ENCODE measurements at regions not wholly inside any gene's neighbourhood (a gene's known extent, or its start where the extent isn't known, plus 50 kb on each side); places are given as distances from the start of the nearest gene placed in this dataset.

- Mint-ChIP-seq H3K27ac (no peak overlapping the region), H3K4me3 (no peak overlapping the region), H3K9me3 (no peaks in the 10 kb centered on the region), H3K36me3 (no peaks in the 10 kb centered on the region), H3K27me3 (ENCODE audit: low read depth in 2 of 2) (peaks cover 0 to 10% of the 10 kb centered on the region in 2 donors), H3K4me1 (peaks cover 0 to 6% of the 10 kb centered on the region in 2 donors)
- no peaks in the 10 kb centered on the region for H3K9me3 ChIP-seq (ENCODE audit: control insufficient read depth, insufficient read depth, low read length)
- intact Hi-C loops (cut with micrococcal nuclease): no loop called here
- H3K27me3 ChIP-seq (ENCODE audit: control insufficient read depth, insufficient read depth, low read length): peaks cover 4% of the 10 kb centered on the region
- no peaks in the 10 kb centered on the region for H3K36me3 ChIP-seq (ENCODE audit: control insufficient read depth, insufficient read depth, low read length)
- ATAC-seq (no peak), DNase-seq (no peak)
- H3K4me1 ChIP-seq (ENCODE audit: control insufficient read depth, insufficient read depth, low read length): peaks cover 8% of the 10 kb centered on the region
- 89% methylated on average over 30 of the region's 30 CpGs for WGBS (ENCODE audit: insufficient coverage)
- H3K27ac ChIP-seq (ENCODE audit: low read length): no peak overlapping the region
- TF ChIP-seq CTCF (IDR thresholded peaks at IDR 0.05): no peak
- H3K4me3 ChIP-seq (ENCODE audit: low read length): no peak overlapping the region
Measured at GRCh38 chr22:48563118-48563965, 1264.3 kb downstream of the BRD1 start.

GRCh38 chr22:48561676-48562075, 1266.0 kb downstream of the BRD1 start:
- no peak overlapping the region for H3K4me3 Mint-ChIP-seq
- intact Hi-C loops (cut with micrococcal nuclease): no loop called here
- H3K4me3 ChIP-seq (ENCODE audit: low read length): no peak overlapping the region
- no peaks in the 10 kb centered on the region for H3K9me3 Mint-ChIP-seq
- H3K36me3 Mint-ChIP-seq: no peaks in the 10 kb centered on the region
- DNase-seq: no peak
- H3K27ac ChIP-seq (ENCODE audit: low read length): no peak overlapping the region
- peaks cover 0 to under 1% of the 10 kb centered on the region in 2 donors for H3K27me3 Mint-ChIP-seq (ENCODE audit: low read depth in 2 of 2)
- no peaks in the 10 kb centered on the region for H3K36me3 ChIP-seq (ENCODE audit: control insufficient read depth, insufficient read depth, low read length)
- TF ChIP-seq CTCF (IDR thresholded peaks at IDR 0.05): no peak
- no peaks in the 10 kb centered on the region for H3K4me1 Mint-ChIP-seq
- no peaks in the 10 kb centered on the region for H3K27me3 ChIP-seq (ENCODE audit: control insufficient read depth, insufficient read depth, low read length)
- H3K27ac Mint-ChIP-seq: no peak overlapping the region
- peaks cover 2% of the 10 kb centered on the region for H3K4me1 ChIP-seq (ENCODE audit: control insufficient read depth, insufficient read depth, low read length)
- ATAC-seq: no peak
- no peaks in the 10 kb centered on the region for H3K9me3 ChIP-seq (ENCODE audit: control insufficient read depth, insufficient read depth, low read length)
- whole genome bisulfite sequencing (ENCODE audit: insufficient coverage): 91% methylated on average over 16 of the region's 16 CpGs

DNA sequence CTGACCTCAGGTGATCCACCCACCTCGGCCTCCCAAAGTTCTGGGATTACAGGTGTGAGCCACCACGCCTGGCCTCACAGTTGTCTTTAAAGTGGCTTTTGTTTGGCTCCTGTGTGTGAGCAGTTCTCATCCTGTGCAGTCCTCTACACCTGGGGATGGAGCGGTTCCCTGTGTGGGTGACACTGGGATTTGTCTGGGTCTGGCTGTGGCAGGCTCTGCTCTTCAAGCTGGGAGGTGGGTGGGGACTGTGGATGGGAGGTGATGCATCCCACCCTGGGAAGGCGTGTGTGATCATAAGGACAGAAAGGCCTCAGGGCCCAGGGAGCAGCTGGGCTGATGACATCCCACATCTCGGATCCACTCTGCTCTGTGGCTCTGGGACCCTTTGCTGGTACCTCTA, 1266.8 kb downstream of the BRD1 start:
- no peak for DNase-seq
- H3K4me1 ChIP-seq (ENCODE audit: control insufficient read depth, insufficient read depth, low read length): no peaks in the 10 kb centered on the region
- Mint-ChIP-seq H3K4me1 (no peaks in the 10 kb centered on the region), H3K9me3 (no peaks in the 10 kb centered on the region), H3K27ac (no peak overlapping the region), H3K4me3 (no peak overlapping the region), H3K36me3 (no peaks in the 10 kb centered on the region), H3K27me3 (ENCODE audit: low read depth in 2 of 2) (no peaks in the 10 kb centered on the region)
- H3K27ac ChIP-seq (ENCODE audit: low read length): no peak overlapping the region
- no peak overlapping the region for H3K4me3 ChIP-seq (ENCODE audit: low read length)
- H3K9me3 ChIP-seq (ENCODE audit: control insufficient read depth, insufficient read depth, low read length): no peaks in the 10 kb centered on the region
- intact Hi-C loops (cut with micrococcal nuclease): no loop called here
- no peaks in the 10 kb centered on the region for H3K36me3 ChIP-seq (ENCODE audit: control insufficient read depth, insufficient read depth, low read length)
- no peak for TF ChIP-seq CTCF (IDR thresholded peaks at IDR 0.05)
- 84% methylated on average over 5 of the region's 5 CpGs for WGBS (ENCODE audit: insufficient coverage)
- no peaks in the 10 kb centered on the region for H3K27me3 ChIP-seq (ENCODE audit: control insufficient read depth, insufficient read depth, low read length)
- ATAC-seq: no peak

DNA sequence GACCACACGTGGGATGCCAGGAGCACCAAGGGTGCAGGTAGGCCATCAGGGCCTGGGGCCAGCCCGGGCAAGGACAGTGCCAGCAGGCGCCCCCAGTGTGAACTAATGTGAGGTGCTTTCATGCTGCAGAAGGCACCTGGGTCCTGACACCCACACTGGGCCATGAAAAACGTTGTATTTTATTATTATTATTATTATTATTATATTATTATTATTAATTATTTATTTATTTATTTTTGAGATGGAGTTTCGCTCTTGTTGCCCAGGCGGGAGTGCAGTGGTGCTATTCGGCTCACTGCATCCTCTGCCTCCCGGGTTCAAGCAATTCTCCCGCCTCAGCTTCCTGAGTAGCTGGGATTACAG, 1267.3 kb downstream of the BRD1 start:
- 91% methylated on average over 8 of the region's 9 CpGs for WGBS (ENCODE audit: insufficient coverage)
- intact Hi-C loops (cut with micrococcal nuclease): no loop called here

More for the DNA sequence above, 1267.3 kb downstream of the BRD1 start:
- Histone ChIP-seq H3K27ac (ENCODE audit: low read length) (no peak overlapping the region), H3K9me3 (ENCODE audit: control insufficient read depth, insufficient read depth, low read length) (no peaks in the 10 kb centered on the region), H3K27me3 (ENCODE audit: control insufficient read depth, insufficient read depth, low read length) (no peaks in the 10 kb centered on the region), H3K36me3 (ENCODE audit: control insufficient read depth, insufficient read depth, low read length) (no peaks in the 10 kb centered on the region), H3K4me1 (ENCODE audit: control insufficient read depth, insufficient read depth, low read length) (no peaks in the 10 kb centered on the region), H3K4me3 (ENCODE audit: low read length) (no peak overlapping the region)
- H3K4me1 Mint-ChIP-seq: no peaks in the 10 kb centered on the region
- no peaks in the 10 kb centered on the region for H3K36me3 Mint-ChIP-seq
- DNase-seq: no peak
- no peak for TF ChIP-seq CTCF (IDR thresholded peaks at IDR 0.05)
- H3K4me3 Mint-ChIP-seq: no peak overlapping the region
- H3K27me3 Mint-ChIP-seq (ENCODE audit: low read depth in 2 of 2): no peaks in the 10 kb centered on the region
- H3K9me3 Mint-ChIP-seq: no peaks in the 10 kb centered on the region
- ATAC-seq: no peak
- H3K27ac Mint-ChIP-seq: no peak overlapping the region
